ENCODE measurements at regions not wholly inside any gene's neighbourhood (a gene's known extent, or its start where the extent isn't known, plus 50 kb on each side); places are given as distances from the start of the nearest gene placed in this dataset.
"Not testable (repeated sequence)": the region's sequence is repeated elsewhere in the genome, so short reads cannot be mapped to it uniquely, and the experiment has no call there.

DNA sequence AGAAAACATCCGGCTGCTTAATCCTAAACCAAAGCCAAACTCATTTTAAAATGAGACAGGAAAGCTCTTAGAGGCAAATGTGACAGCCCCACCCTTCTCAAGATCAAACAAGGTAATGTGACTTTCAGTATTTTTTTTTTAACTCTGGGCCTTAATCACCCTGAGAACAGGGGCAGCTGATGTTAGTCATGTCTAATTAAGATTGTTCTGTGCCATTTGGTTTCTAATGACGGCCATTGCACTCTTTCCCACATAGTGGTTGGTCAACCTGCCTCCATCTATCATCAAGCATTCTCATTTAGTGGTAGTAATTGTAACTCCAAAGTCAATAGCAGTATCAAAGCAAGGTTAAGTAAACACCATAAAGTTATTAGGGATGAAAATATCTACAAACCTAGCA lies 191.6 kb upstream of the EXOC2 start:
- ATAC-seq (no peak), DNase-seq (no peak)
- peaks cover 20% of the 10 kb centered on the region for H3K27me3 Mint-ChIP-seq (ENCODE audit: low read depth)
- H3K36me3 Mint-ChIP-seq (ENCODE audit: low read depth) = no peaks in the 10 kb centered on the region
- ChIA-PET POLR2A (no interaction called here), CTCF (no interaction called here)
- no peak overlapping the region for H3K27ac Mint-ChIP-seq
- no peak overlapping the region for H3K4me3 Mint-ChIP-seq
- H3K9me3 Mint-ChIP-seq (ENCODE audit: insufficient read depth) = no peaks in the 10 kb centered on the region
- peaks cover 9% of the 10 kb centered on the region for H3K4me1 Mint-ChIP-seq (ENCODE audit: low read depth)

DNA sequence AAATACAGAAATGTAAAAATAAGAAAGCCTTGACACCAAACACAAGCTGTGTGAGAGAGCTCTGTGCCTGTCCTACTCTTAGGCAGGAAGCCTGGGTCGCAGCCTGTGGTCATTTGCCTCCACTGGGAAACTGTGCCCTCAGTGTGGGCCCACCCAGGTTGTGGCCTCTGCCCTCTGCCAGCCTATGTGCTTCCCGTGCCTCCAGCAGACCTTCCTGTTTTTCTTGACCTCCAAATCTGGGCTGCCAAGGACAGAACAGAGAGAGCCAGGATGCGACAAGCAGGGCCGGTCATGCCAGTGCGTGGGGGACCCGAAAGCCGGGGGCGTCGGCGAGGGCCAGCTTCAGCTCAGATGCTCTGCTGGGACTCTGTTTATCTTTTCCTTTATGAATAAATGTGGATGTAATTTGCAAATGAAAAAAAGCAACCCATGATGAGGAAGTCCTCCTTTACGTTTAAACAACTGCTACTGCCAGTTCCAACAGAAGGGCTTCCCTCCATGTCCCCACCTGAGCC lies 189.2 kb upstream of the EXOC2 start:
- ChIA-PET CTCF (no interaction called here), POLR2A (no interaction called here)
- H3K36me3 Mint-ChIP-seq (ENCODE audit: low read depth) = no peaks in the 10 kb centered on the region
- peaks cover 23% of the 10 kb centered on the region for H3K27me3 Mint-ChIP-seq (ENCODE audit: low read depth)
- H3K4me3 Mint-ChIP-seq = no peak overlapping the region
- peaks cover 9% of the 10 kb centered on the region for H3K4me1 Mint-ChIP-seq (ENCODE audit: low read depth)
- no peak for ATAC-seq
- no peak for DNase-seq
- no peak overlapping the region for H3K27ac Mint-ChIP-seq
- no peaks in the 10 kb centered on the region for H3K9me3 Mint-ChIP-seq (ENCODE audit: insufficient read depth)

DNA sequence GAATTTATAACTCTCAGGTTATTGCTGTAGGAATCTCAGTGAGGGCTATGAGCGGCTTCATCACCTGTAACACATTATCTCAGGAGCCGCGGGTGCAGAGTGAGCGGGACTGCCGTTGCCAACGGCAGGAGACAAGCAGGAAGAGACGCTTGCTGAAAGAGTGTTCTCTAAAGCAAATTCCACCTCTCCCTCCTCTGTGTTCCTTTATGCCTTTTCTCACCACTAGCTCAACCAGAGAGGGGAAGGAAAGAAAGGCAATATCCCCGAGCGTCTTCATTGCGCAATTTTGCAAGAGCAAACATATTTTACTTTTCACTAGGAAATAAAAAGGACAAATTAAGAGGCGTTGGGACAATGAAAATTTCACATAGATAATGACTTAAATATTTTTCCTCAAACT lies 185.2 kb upstream of the EXOC2 start:
- Mint-ChIP-seq H3K27me3 (ENCODE audit: low read depth) (peaks cover 12% of the 10 kb centered on the region), H3K4me3 (no peak overlapping the region), H3K4me1 (ENCODE audit: low read depth) (no peaks in the 10 kb centered on the region), H3K9me3 (ENCODE audit: insufficient read depth) (no peaks in the 10 kb centered on the region), H3K36me3 (ENCODE audit: low read depth) (no peaks in the 10 kb centered on the region), H3K27ac (no peak overlapping the region)
- no peak for DNase-seq
- CTCF ChIA-PET = no interaction called here
- POLR2A ChIA-PET = no interaction called here
- ATAC-seq = no peak

DNA sequence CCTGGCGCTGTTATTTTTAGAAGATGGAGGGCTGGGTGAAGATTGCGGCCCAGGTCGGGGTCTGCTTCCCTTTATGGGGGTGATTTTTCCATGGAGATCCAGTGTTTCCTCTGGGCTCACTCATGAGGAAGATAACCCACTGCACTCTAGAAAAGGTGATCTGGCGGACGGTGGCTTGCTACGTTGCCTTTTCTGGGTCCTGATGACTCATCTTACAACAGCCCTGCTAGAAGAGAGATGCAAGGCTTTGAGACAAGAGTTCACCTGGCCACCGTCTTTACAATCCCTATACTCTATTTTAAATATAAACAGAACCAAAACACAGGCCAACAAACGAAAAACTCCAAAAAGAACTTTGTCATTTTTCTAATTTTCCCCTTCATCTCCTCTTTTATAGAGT lies 182.1 kb upstream of the EXOC2 start:
- no peak for ATAC-seq
- ChIA-PET POLR2A (no interaction called here), CTCF (no interaction called here)
- no peak overlapping the region for H3K27ac Mint-ChIP-seq
- no peaks in the 10 kb centered on the region for H3K4me1 Mint-ChIP-seq (ENCODE audit: low read depth)
- H3K27me3 Mint-ChIP-seq (ENCODE audit: low read depth) = peaks cover 10% of the 10 kb centered on the region
- no peaks in the 10 kb centered on the region for H3K36me3 Mint-ChIP-seq (ENCODE audit: low read depth)
- no peaks in the 10 kb centered on the region for H3K9me3 Mint-ChIP-seq (ENCODE audit: insufficient read depth)
- no peak for DNase-seq
- H3K4me3 Mint-ChIP-seq = no peak overlapping the region

DNA sequence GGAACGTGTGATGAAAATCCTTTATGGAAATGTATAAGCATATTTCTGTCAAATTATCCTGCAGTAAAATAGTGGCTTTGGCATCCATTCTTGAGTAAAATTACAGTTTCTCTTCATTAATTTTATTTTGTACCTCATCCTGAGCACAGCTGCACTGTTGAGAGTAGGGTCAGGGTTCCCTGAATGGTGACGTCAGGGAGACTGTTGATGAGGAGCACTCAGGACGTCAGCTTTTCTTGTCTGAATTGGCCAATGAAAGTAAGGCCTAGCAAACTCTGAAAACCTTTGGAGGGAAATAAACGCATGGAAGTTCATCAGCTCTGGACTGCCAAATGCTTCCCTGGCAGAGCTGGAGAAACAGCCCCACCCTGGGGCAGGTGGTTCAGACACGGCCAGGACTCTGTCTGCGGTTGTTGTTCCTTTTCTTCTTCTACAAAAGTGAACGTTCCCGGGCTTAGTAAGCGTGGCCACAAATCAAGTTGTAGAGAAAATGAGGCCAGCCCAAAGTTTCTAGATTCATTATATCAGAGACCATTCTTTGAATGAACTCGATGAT lies 179.7 kb upstream of the EXOC2 start:
- POLR2A ChIA-PET = no interaction called here
- no peaks in the 10 kb centered on the region for H3K9me3 Mint-ChIP-seq (ENCODE audit: insufficient read depth)
- H3K36me3 Mint-ChIP-seq (ENCODE audit: low read depth) = no peaks in the 10 kb centered on the region
- DNase-seq = no peak
- H3K4me3 Mint-ChIP-seq = no peak overlapping the region
- H3K4me1 Mint-ChIP-seq (ENCODE audit: low read depth) = no peaks in the 10 kb centered on the region
- CTCF ChIA-PET = no interaction called here
- peaks cover 6% of the 10 kb centered on the region for H3K27me3 Mint-ChIP-seq (ENCODE audit: low read depth)
- ATAC-seq = no peak
- no peak overlapping the region for H3K27ac Mint-ChIP-seq

DNA sequence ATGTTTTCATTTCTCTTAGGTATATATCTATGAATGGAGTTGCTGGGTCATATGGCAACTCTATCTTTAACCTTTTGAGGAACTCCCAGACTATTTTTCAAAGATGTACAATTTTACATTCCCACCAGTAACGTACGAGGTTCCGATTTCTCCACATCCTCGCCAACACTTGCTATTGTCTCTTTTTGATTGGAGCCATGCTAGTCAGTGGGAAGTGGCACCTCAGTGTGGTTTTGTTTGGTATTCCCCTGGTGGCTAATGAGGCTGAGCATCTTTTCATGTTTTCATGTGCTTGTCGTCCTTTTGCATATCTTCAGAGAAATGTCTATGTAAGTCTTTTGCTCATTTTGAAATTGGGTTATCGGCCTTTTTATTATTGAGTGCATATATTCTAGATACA lies 178.6 kb upstream of the EXOC2 start:
- Mint-ChIP-seq H3K4me1 (ENCODE audit: low read depth) (no peaks in the 10 kb centered on the region), H3K27me3 (ENCODE audit: low read depth) (peaks cover 6% of the 10 kb centered on the region), H3K27ac (no peak overlapping the region), H3K9me3 (ENCODE audit: insufficient read depth) (no peaks in the 10 kb centered on the region), H3K36me3 (ENCODE audit: low read depth) (no peaks in the 10 kb centered on the region), H3K4me3 (no peak overlapping the region)
- ATAC-seq = no peak
- CTCF ChIA-PET = no interaction called here
- no peak for DNase-seq
- POLR2A ChIA-PET = no interaction called here

DNA sequence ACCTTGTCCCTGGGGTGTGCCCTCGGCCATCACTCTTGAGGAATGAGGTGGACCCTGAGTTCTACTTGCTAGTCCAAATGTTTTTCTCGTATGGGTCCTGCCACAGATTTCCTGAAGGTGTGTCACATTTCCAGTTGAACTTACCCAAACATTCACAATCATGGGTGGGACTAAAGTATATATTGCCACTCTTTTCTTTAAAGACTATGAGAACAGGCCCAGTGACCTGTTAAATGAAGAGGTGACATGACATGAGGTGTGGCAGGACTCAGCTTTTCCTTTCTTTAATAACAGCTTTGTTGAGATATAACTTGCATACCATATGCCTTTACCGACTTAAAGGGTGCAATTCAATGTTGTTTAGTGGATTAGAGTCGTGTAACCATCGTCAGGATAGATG lies 177.2 kb upstream of the EXOC2 start:
- no peak for ATAC-seq
- no peak overlapping the region for H3K27ac Mint-ChIP-seq
- CTCF ChIA-PET = no interaction called here
- POLR2A ChIA-PET = no interaction called here
- no peaks in the 10 kb centered on the region for H3K4me1 Mint-ChIP-seq (ENCODE audit: low read depth)
- no peaks in the 10 kb centered on the region for H3K36me3 Mint-ChIP-seq (ENCODE audit: low read depth)
- no peaks in the 10 kb centered on the region for H3K9me3 Mint-ChIP-seq (ENCODE audit: insufficient read depth)
- DNase-seq = no peak
- peaks cover 6% of the 10 kb centered on the region for H3K27me3 Mint-ChIP-seq (ENCODE audit: low read depth)
- no peak overlapping the region for H3K4me3 Mint-ChIP-seq

DNA sequence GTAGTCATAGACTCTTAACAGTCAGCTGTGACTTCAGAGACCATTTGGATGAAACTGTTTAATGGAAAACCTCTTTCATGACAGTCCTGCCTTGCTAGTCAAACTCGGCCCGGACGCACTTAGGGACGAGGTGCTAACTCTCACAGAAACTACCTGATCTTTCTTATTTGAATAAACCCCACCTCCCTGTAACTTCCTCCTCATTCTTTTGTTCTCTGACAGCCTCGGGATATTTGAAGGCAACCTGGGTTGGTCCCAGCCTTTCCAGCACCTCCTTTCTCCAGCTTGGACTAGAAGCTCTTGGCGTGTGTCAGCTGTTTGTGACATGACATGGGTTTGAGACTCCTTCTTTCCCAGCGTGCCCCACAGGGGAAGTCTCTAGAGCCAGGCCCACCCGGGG lies 175.3 kb upstream of the EXOC2 start:
- CTCF ChIA-PET = no interaction called here

DNA sequence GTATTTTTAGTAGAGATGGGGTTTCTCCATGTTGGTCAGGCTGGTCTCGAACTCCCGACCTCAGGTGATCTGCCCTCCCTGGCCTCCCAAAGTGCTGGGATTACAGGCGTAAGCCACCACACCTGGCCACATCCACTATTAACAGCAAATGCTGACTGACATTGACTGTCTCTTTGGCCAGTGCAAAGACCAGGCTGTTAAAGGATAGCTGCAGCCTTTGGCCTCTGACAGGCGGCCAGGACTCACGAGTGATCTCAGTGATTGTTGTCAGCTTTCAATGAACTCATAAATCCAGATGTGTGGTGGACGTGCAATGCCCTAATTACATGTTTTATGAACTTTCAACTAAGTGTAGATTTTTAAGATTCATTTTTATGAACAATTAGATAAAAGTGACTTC lies 174.4 kb upstream of the EXOC2 start:
- Mint-ChIP-seq H3K4me3 (no peak overlapping the region), H3K27me3 (ENCODE audit: low read depth) (peaks cover 3% of the 10 kb centered on the region), H3K27ac (no peak overlapping the region), H3K4me1 (ENCODE audit: low read depth) (no peaks in the 10 kb centered on the region), H3K36me3 (ENCODE audit: low read depth) (no peaks in the 10 kb centered on the region), H3K9me3 (ENCODE audit: insufficient read depth) (no peaks in the 10 kb centered on the region)
- ATAC-seq = no peak
- ChIA-PET CTCF (no interaction called here), POLR2A (no interaction called here)
- DNase-seq = no peak

More for the DNA sequence above, 175.3 kb upstream of the EXOC2 start:
- H3K36me3 Mint-ChIP-seq (ENCODE audit: low read depth) = no peaks in the 10 kb centered on the region
- H3K4me1 Mint-ChIP-seq (ENCODE audit: low read depth) = no peaks in the 10 kb centered on the region
- no peaks in the 10 kb centered on the region for H3K9me3 Mint-ChIP-seq (ENCODE audit: insufficient read depth)
- H3K4me3 Mint-ChIP-seq = no peak overlapping the region
- peaks cover 5% of the 10 kb centered on the region for H3K27me3 Mint-ChIP-seq (ENCODE audit: low read depth)
- POLR2A ChIA-PET = no interaction called here
- H3K27ac Mint-ChIP-seq = no peak overlapping the region
- DNase-seq (no peak), ATAC-seq (no peak)

DNA sequence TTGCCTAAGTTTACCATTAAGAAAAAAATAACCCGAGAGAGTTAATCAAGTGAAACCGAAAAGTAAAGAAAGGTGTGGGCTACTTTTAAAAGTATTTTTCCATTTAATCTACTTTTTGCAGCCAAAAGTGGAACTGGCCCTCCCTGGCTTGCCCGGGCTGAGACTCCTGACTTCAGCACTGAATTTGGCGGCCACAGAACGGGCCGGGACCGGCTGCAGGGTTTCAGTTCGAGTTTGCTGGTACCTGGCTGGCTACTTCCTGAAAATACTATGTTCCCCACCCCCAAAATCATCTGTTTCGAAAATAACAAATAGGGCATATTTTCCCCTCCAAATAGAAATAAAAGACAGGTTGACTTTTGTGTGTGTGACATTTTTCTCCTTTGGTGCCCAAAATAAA lies 173.4 kb upstream of the EXOC2 start:
- DNase-seq (no peak), ATAC-seq (no peak)
- ChIA-PET CTCF (no interaction called here), POLR2A (no interaction called here)
- no peaks in the 10 kb centered on the region for H3K4me1 Mint-ChIP-seq (ENCODE audit: low read depth)
- no peaks in the 10 kb centered on the region for H3K9me3 Mint-ChIP-seq (ENCODE audit: insufficient read depth)
- H3K27me3 Mint-ChIP-seq (ENCODE audit: low read depth) = peaks cover 7% of the 10 kb centered on the region
- no peaks in the 10 kb centered on the region for H3K36me3 Mint-ChIP-seq (ENCODE audit: low read depth)
- H3K4me3 Mint-ChIP-seq = no peak overlapping the region
- H3K27ac Mint-ChIP-seq = no peak overlapping the region

DNA sequence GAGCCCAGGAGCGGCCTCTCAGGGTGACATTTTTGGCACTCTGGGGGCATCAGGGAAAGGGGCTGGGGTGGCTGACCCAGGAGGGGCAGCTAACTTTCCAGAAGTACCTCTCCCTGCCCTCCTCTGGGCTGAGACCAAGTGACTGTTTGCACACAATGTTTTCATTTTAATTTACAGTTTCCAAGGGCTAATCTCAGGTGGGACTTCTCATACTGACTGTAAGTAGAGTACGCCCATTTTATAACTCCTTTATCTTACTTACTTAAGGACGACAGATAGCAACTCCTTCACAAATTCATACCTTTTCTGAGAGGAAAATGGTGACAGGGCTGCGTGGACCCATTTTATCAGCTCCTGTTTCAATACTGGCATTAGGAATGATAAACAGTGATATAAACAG lies 172.9 kb upstream of the EXOC2 start:
- Mint-ChIP-seq H3K4me3 (no peak overlapping the region), H3K36me3 (ENCODE audit: low read depth) (no peaks in the 10 kb centered on the region), H3K9me3 (ENCODE audit: insufficient read depth) (no peaks in the 10 kb centered on the region), H3K27me3 (ENCODE audit: low read depth) (peaks cover 7% of the 10 kb centered on the region), H3K4me1 (ENCODE audit: low read depth) (no peaks in the 10 kb centered on the region), H3K27ac (no peak overlapping the region)
- POLR2A ChIA-PET = no interaction called here
- no peak for DNase-seq
- no peak for ATAC-seq
- CTCF ChIA-PET = no interaction called here

DNA sequence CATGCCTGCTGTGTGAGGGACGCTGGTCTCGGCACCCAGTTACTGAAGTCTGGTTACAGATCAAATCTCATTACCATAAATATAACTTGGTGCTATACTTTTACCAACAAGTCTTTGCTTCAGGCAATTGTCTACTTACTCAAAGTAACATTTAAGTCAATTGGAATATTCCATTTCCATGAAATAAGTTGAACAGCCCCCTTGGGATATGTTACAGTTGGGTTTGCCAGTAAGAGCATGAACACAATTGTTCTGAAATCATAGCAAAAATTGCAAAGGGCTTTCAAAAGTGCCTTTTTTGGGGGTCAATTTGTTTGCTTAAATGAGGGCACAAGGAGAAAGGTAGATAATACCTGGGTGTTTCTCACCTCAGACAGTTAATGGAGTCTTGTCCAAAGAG lies 170.9 kb upstream of the EXOC2 start:
- POLR2A ChIA-PET = no interaction called here
- CTCF ChIA-PET = no interaction called here
- no peak for ATAC-seq

DNA sequence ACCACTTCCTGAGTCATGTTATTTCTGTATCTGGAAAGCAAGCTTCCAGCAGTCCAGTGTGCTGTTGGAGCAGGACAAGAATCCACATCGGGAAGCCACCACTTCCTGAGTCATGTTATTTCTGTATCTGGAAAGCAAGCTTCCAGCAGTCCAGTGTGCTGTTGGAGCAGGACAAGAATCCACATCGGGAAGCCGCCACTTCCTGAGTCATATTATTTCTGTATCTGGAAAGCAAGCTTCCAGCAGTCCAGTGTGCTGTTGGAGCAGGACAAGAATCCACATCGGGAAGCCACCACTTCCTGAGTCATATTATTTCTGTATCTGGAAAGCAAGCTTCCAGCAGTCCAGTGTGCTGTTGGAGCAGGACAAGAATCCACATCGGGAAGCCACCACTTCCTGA lies 170.2 kb upstream of the EXOC2 start:
- H3K4me3 Mint-ChIP-seq; CTCF ChIA-PET; POLR2A ChIA-PET; H3K9me3 Mint-ChIP-seq (ENCODE audit: insufficient read depth); DNase-seq; H3K36me3 Mint-ChIP-seq (ENCODE audit: low read depth); ATAC-seq; H3K4me1 Mint-ChIP-seq (ENCODE audit: low read depth); H3K27me3 Mint-ChIP-seq (ENCODE audit: low read depth); H3K27ac Mint-ChIP-seq: not testable (repeated sequence)

More for the DNA sequence above, 170.9 kb upstream of the EXOC2 start:
- no peak for DNase-seq
- no peak overlapping the region for H3K27ac Mint-ChIP-seq
- H3K36me3 Mint-ChIP-seq (ENCODE audit: low read depth) = no peaks in the 10 kb centered on the region
- H3K27me3 Mint-ChIP-seq (ENCODE audit: low read depth) = peaks cover 4% of the 10 kb centered on the region
- no peaks in the 10 kb centered on the region for H3K4me1 Mint-ChIP-seq (ENCODE audit: low read depth)
- no peaks in the 10 kb centered on the region for H3K9me3 Mint-ChIP-seq (ENCODE audit: insufficient read depth)
- no peak overlapping the region for H3K4me3 Mint-ChIP-seq
